Stomach (tissue), 4 donors: ENCODE measurements at regions not wholly inside any gene's neighbourhood (a gene's known extent, or its start where the extent isn't known, plus 50 kb on each side); places are given as distances from the start of the nearest gene placed in this dataset.

Experiments used
- EP300 ChIP-seq: sonication (generic); formaldehyde crosslinking; IDR thresholded peaks from one replicate; pipeline ENCODE4 v1.6.1; 2017; ENCODE audit warnings: antibody characterized with exemption
- POLR2A ChIP-seq, 4 donors: fragments of 450-650 bp; IDR thresholded peaks; one replicate each; pipeline ENCODE4 v1.6.1; 2016; ENCODE audit warnings: antibody characterized with exemption in 4 of 4, control low read depth in 2 of 4, mild to moderate bottlenecking in 1 of 4, moderate library complexity in 1 of 4
- POLR2AphosphoS5 ChIP-seq, 3 donors: sonication (generic); formaldehyde crosslinking; IDR thresholded peaks; one replicate each; pipeline ENCODE4 v1.6.1; 2016; ENCODE audit warnings: antibody characterized with exemption in 3 of 3
- TF ChIP-seq, protein P1 (sequence below), 7 experiments: fragments of 450-650 bp in 4 of 7; fragments of 200-600 bp in 3 of 7; sonication (generic) in 3 of 7; IDR thresholded peaks; one replicate each; pipeline ENCODE4 v1.5.1; 2016 to 2019; ENCODE audit warnings: antibody characterized with exemption in 7 of 7, control low read depth in 2 of 7, mild to moderate bottlenecking in 1 of 7

DNA sequence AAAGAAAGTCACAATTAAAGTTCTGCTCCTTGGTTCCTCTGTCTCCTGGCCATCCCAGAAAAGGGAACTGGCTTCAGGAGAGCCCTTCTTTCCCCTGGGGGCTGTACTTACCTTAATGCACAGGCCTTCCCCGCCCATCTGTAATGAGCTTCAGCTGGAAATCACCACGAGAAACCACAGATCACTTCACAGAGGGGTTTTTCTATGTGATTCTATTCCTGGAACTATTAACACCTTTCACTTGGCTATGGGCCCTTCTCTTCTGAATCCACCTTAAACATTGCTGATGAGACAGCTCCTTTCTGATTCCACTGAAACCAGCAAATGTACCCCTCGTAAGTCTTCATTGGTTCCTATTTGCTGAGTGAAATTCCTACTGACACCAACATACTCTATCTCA lies 80.7 kb downstream of the FOXF2 start:
- TF ChIP-seq POLR2A (IDR thresholded peaks at IDR 0.05) (no peak), POLR2AphosphoS5 (IDR thresholded peaks at IDR 0.05) (no peak), EP300 (no peak)
- TF ChIP-seq, protein P1, sequence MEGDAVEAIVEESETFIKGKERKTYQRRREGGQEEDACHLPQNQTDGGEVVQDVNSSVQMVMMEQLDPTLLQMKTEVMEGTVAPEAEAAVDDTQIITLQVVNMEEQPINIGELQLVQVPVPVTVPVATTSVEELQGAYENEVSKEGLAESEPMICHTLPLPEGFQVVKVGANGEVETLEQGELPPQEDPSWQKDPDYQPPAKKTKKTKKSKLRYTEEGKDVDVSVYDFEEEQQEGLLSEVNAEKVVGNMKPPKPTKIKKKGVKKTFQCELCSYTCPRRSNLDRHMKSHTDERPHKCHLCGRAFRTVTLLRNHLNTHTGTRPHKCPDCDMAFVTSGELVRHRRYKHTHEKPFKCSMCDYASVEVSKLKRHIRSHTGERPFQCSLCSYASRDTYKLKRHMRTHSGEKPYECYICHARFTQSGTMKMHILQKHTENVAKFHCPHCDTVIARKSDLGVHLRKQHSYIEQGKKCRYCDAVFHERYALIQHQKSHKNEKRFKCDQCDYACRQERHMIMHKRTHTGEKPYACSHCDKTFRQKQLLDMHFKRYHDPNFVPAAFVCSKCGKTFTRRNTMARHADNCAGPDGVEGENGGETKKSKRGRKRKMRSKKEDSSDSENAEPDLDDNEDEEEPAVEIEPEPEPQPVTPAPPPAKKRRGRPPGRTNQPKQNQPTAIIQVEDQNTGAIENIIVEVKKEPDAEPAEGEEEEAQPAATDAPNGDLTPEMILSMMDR (IDR thresholded peaks at IDR 0.05), result no peak
